ENCODE measurements at regions not wholly inside any gene's neighbourhood (a gene's known extent, or its start where the extent isn't known, plus 50 kb on each side); places are given as distances from the start of the nearest gene placed in this dataset.
A peak's percentile ranks its signal among the peaks of the same experiment; 100 is the strongest.

DNA sequence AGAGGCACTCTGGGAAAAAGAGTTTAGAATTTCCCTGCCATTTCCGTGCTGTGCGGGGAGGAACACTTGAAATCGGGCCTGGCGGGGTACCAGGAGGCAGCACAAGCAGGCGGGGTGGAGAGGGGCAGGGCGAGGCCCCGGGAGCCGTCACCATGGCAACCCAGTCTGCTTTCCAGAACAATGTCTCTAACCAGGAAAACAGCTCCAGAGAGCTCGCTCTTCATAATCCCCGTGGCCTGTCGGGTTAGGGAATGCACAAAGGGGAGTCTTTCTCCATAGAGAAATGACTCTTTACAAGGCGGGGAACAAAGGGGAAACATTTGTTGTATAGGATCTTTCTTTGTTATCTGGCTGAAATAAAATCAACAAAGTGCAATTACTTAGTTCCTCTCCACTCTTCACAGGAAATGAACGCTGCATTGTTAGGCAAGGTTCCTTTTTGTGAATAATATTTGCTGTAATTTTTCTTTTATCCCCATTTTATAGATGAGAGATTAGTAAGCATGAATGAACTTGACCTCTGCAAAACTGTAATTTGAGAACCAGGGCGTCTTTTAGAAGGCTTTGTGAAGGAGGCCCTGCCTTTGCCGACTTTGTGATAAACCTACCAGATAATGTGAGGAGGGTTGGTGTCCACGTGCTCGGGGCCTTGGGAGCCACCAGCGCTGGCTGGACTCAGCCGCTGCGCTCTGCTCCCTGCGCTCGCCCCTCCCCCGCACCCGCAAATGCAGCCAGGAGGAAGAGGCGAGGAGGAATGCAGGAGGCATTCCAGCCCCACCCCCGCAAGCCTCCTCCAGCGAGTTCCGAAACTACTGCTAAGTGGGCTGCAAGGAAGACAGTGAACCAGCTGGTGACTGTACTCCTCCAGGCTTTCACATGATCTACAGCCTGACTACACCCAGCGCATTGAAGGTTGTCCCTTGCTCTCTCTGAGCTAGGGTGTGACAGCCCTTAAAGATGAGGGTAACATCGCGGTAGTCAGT, 105.2 kb upstream of the ATF7IP start:
- no peak overlapping the region for H3K4me3 ChIP-seq (ENCODE audit: control insufficient read depth, low read depth, low read length)
- TF ChIP-seq, protein P1, sequence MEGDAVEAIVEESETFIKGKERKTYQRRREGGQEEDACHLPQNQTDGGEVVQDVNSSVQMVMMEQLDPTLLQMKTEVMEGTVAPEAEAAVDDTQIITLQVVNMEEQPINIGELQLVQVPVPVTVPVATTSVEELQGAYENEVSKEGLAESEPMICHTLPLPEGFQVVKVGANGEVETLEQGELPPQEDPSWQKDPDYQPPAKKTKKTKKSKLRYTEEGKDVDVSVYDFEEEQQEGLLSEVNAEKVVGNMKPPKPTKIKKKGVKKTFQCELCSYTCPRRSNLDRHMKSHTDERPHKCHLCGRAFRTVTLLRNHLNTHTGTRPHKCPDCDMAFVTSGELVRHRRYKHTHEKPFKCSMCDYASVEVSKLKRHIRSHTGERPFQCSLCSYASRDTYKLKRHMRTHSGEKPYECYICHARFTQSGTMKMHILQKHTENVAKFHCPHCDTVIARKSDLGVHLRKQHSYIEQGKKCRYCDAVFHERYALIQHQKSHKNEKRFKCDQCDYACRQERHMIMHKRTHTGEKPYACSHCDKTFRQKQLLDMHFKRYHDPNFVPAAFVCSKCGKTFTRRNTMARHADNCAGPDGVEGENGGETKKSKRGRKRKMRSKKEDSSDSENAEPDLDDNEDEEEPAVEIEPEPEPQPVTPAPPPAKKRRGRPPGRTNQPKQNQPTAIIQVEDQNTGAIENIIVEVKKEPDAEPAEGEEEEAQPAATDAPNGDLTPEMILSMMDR (conservative IDR thresholded peaks at IDR 0.05; ENCODE audit: control insufficient read depth, insufficient read depth, low read depth, low read length): no peak

GRCh38 chr12:14261096-14261495, 104.4 kb upstream of the ATF7IP start:
- TF ChIP-seq, protein P1 (conservative IDR thresholded peaks at IDR 0.05; ENCODE audit: control insufficient read depth, insufficient read depth, low read depth, low read length): no peak
- no peak overlapping the region for H3K4me3 ChIP-seq (ENCODE audit: control insufficient read depth, low read depth, low read length)
- no peak for DNase-seq (ENCODE audit: low read depth)

More for the DNA sequence above, 105.2 kb upstream of the ATF7IP start:
- peak; percentile 93 for DNase-seq (ENCODE audit: low read depth)

GRCh38 chr12:14261861-14262260, 103.6 kb upstream of the ATF7IP start:
- TF ChIP-seq, protein P1 (conservative IDR thresholded peaks at IDR 0.05; ENCODE audit: control insufficient read depth, insufficient read depth, low read depth, low read length): no peak
- no peak for DNase-seq (ENCODE audit: low read depth)
- no peak overlapping the region for H3K4me3 ChIP-seq (ENCODE audit: control insufficient read depth, low read depth, low read length)

DNA sequence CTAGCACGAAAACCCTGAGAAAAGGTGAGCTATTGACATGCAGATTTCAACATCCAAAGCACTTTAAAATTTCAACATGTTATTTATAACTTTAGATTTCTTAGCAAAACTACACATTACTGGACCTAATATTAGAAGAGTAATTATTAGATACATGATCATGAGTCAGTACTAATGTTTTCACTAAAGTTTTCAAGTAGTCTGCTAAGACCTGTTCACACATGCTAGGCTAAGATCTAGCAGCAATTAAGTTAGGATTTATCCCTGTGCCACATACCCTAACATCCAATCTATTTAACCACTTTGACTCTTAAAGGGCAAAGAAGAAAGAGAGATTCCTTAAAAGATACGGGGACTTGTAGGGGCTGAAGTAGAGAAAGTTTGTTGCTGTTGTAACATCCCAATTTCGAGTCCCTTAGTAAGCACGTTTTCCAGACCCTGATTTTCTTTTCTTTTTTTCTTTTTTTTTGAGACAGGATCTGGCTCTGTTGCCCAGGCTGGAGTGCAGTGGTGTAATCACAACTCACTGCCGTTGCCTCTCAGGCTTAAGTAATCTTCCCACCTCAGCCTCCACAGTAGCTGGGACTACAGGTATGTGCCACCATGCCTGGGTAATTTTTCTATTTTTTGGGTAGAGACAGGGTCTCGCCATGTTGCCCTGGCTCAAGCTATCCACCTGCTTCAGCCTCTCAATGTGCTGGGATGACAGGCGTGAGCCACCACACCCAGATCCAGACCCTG, 102.5 kb upstream of the ATF7IP start:
- TF ChIP-seq, protein P1 (conservative IDR thresholded peaks at IDR 0.05; ENCODE audit: control insufficient read depth, insufficient read depth, low read depth, low read length): no peak
- no peak for DNase-seq (ENCODE audit: low read depth)
- H3K4me3 ChIP-seq (ENCODE audit: control insufficient read depth, low read depth, low read length): no peak overlapping the region

- no peak for DNase-seq (ENCODE audit: low read depth)
- no peak overlapping the region for H3K4me3 ChIP-seq (ENCODE audit: control insufficient read depth, low read depth, low read length)
- TF ChIP-seq, protein P1 (conservative IDR thresholded peaks at IDR 0.05; ENCODE audit: control insufficient read depth, insufficient read depth, low read depth, low read length): no peak
Observed at GRCh38 chr12:14263742-14264141, 101.7 kb upstream of the ATF7IP start.

- TF ChIP-seq, protein P1 (conservative IDR thresholded peaks at IDR 0.05; ENCODE audit: control insufficient read depth, insufficient read depth, low read depth, low read length): no peak
- no peak overlapping the region for H3K4me3 ChIP-seq (ENCODE audit: control insufficient read depth, low read depth, low read length)
Observed at GRCh38 chr12:14264316-14264715, 101.2 kb upstream of the ATF7IP start.

More at GRCh38 chr12:14264316-14264715, 101.2 kb upstream of the ATF7IP start:
- DNase-seq (ENCODE audit: low read depth): peak; percentile 51

All from fibroblast of mammary gland (primary cell).